HG02763 (cell line): ENCODE measurements at regions not wholly inside any gene's neighbourhood (a gene's known extent, or its start where the extent isn't known, plus 50 kb on each side); places are given as distances from the start of the nearest gene placed in this dataset.

Source experiments
- ATAC-seq: cut with Tn5 transposase; IDR thresholded peaks from one replicate; pipeline ENCODE4 v1.9.1; 2021; ENCODE audit warnings: mild to moderate bottlenecking, moderate library complexity; ENCODE audit not compliant: unreplicated experiment

GRCh38 chr6:87938287-87938686 lies 109.4 kb upstream of the SPACA1 start:
- no peak for ATAC-seq

DNA sequence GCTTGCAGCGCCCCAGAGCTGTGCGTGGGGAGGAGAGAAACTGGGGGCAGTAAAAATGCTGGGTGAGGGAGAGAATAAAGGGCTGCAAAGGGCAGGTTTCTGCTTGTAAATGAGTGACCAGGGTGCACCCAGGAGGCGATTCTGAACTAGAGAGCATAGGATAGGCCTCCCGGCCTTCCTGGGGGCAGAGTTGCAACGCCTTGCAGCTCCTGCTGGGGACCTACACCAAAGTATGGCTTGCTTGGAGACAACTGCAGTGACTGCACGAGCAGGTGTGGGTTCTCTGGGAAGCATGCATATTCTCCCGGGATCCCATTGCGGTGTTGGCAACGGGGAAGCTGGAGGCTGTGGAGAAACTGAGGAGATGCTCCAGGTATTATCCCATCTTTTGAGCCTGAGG lies 111.6 kb upstream of the SPACA1 start:
- no peak for ATAC-seq

- no peak for ATAC-seq
Observed at GRCh38 chr6:87935196-87935595, 112.4 kb upstream of the SPACA1 start.

DNA sequence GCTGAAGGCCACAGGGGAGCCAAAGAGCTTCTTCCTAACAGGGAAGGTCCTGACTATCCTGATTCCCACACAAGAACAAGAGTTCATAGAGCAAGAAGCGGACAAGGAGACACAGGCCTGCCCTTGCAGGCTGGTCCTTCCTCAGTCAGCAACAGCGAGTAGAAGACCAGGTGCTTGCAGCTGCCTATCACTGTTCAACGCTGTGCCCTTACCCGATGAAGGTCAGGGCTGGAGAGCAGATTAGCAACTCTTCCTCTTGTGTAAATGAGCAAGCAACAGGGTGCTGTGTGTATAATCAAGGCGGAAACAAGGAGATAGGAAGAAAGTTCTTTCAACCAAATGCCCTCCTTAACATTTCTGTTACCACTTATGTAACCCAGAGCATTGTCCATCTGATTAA lies 115.3 kb upstream of the SPACA1 start:
- ATAC-seq = no peak

DNA sequence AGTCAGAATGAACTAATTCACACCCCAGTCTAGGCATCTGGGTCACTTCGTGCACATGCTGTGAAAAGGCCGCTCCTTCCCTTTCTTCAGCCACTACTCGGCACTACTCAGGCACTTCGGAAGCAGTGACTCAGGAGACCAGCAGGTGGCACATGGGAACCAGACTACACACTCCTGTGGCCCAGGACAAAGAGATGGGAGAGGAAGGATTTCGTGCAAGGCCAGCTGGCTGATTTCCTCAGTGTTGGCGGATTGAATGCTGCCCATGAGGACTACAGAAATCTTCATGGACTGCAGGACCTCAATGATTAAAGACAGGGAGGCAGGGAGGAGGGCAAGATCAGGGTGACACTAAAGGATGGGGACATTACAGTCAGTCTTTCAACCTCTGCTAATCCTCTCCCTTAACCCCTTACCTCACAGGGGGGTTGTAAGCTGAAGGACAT lies 117.8 kb upstream of the SPACA1 start:
- peak; percentile 60 for ATAC-seq

GRCh38 chr6:87926687-87927086 lies 121.0 kb upstream of the SPACA1 start:
- ATAC-seq = no peak

- no peak for ATAC-seq
Observed at GRCh38 chr6:87926072-87926471, 121.6 kb upstream of the SPACA1 start.

GRCh38 chr6:87925373-87926060 lies 122.1 kb upstream of the SPACA1 start:
- ATAC-seq = peak; percentile 51

DNA sequence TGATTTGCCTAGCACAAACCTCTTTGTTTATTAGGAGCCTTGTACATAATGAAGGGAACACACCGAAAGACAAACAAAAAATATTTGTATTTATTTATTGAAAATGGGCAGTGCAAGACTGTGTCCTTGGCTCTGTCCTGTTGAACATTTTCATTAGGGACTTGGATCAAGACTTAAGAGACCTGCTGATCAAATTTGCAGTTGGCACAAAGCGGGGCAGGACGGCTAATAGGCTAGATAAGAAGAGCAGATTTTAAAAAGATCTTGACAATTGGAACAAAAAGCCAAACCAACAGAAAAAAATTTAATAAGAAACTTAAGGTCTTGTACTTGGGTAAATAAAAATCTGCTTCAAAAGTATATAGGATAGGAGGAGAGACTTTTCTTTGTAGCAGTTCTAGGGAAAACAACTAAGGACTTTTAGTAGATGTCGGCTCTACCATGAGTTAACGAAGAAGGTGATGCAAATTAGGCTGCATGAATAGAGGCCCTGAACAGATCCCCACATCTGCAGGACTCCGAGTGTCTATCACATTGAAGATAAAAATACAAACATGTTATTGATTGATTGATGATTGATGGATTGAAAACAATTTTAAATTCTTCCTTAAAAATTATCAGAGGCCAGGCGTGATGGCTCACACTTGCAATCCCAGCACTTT lies 124.1 kb upstream of the SPACA1 start:
- no peak for ATAC-seq

- ATAC-seq = peak; percentile 65
Observed at GRCh38 chr6:87922947-87923330, 124.7 kb upstream of the SPACA1 start.

DNA sequence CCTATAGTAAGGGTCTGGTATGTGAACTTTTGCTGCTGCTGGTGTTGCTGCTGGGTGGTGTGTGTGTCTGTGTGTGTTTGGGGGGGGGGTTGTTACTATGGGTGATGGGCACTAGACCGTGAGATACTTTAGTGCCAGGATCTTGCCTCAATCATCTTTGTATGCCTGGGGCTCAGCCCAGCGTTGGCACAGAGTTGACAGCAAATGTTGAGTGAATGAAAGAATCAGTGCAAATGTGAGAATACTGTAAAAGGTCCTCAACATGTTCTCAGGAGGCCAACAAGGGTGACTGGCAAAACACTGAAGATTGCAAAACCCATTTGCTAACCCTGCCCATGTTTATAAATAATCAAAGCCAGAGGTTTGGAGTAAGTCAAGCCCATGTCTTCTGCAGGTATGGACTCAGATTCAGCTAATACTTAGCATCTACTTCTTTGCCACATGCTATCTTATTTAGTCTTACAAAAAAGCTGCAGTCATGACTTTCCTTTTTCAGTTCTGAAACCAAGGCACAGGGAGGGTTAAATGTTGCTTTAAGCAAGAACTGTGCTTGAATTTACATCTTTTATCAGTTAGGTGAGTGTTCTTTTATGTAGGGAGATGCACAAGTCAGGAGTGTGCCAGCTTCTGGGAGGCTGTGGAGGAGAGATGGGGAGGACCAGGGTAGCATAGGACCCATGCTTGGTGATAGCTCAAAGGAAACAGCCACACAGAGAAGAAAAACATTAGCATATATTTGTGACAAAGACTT lies 125.3 kb upstream of the SPACA1 start:
- no peak for ATAC-seq

GRCh38 chr6:87921034-87921433 lies 126.6 kb upstream of the SPACA1 start:
- no peak for ATAC-seq

DNA sequence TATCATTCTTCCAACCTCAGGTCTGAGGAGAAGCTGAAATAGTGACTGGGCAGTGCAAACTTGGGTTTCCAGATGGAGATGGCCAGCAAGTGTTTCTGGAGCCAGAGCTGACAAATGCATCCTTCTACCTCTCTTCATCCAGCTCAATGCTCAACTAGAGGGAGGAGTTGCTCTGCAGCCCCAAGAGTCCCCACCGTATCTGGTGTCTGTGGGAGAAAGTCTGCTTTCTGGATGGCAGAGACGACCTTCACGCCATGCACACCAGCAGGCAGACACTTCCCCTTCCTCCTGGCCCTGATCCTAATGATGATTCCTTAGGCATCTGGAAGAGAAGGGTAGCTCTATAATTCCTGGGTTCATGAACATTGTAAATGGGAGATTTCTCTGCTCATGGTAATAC lies 127.4 kb upstream of the SPACA1 start:
- ATAC-seq = no peak

GRCh38 chr6:87919416-87919815 lies 128.2 kb upstream of the SPACA1 start:
- ATAC-seq = no peak

DNA sequence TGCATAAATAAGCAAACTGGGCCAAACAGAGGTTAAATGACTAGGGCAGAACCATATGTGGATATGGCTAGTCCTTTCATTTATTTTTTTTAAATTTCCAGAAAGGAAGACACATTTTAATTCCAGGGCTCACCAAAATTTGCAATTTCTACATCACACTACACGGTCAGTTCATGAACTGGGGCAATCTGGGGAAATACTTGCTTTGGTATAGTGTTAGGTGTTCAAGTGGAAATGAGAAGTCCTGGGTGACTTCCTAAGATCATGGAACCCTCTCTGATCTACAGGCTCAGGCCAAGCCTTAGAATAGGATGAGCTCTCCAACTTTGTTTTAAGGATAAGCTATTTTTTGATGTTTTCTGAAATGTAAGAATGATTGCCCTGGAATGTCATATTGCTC lies 128.6 kb upstream of the SPACA1 start:
- no peak for ATAC-seq

GRCh38 chr6:87918461-87918941 lies 129.1 kb upstream of the SPACA1 start:
- ATAC-seq = no peak

DNA sequence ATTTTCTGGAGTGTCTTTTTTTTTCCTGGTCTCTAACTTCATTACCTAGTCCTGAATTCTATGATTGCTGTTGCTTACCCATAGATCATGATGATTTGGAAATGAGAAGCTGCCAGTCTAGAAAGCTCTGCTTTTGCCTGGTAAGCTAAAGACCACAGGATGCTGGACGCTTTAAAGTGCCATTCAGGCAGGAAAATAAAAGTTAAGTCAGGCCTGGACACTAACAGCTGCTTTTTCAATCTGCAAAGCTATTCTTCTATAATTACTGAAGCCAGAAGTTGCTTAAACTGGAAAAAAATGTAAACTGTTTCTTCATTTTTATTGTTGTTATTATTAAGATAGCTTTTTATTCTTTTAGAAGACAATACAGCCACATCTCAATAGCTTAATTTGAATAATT lies 129.8 kb upstream of the SPACA1 start:
- ATAC-seq = no peak

DNA sequence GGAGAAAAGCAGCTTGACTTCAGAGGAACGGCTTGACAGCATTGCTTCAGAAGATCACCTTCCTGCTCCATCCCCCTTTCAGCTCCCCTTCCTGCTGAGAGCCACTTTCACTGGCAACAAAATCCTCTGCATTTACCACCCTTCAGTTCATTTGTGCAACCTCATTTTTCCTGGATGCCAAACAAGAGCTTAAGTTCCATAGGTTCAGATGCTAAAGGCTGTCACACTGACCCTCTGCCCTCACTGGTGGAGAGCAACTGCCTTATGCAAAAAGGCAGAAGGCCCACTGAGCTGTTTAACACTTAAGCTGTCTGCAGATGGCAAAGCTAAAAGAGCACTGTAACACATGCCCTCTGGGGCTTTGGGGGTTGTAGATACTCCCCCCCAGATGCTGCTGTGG lies 131.2 kb upstream of the SPACA1 start:
- ATAC-seq = no peak

DNA sequence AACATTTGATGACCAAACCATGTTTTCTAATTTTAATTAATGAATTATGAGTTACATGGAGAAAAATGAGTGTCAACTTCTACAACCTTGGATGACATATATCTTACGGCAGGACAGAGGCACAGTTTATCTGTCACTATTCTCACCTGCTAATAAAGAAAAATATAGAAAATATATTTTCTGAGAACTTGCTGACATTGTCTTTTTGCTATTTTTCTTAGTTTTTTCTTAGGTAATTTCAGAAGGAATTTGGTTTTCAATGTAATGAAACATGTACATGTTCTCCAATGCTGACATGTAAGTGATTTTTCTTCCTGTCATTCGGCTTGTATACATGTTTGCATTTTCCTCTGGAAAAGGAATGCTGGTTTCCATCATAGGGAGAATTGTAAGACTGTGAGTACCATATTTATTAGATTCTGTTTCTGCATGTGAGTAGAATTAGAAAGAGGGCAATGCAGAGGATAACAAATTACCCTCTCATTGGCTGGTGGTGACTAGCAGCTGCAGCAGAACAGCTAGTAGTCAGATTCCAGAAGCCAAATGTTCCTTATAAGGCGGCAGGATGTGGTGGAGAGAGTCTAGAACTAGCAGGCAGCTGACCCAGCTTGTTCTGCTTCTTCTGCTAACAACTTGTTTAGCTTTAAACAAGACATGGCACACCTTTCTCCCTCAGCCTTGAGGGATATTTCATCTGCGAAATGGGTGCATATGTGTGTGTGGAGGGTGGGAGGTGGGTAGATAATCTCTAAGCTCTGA lies 132.8 kb upstream of the SPACA1 start:
- peak; percentile 88 for ATAC-seq

DNA sequence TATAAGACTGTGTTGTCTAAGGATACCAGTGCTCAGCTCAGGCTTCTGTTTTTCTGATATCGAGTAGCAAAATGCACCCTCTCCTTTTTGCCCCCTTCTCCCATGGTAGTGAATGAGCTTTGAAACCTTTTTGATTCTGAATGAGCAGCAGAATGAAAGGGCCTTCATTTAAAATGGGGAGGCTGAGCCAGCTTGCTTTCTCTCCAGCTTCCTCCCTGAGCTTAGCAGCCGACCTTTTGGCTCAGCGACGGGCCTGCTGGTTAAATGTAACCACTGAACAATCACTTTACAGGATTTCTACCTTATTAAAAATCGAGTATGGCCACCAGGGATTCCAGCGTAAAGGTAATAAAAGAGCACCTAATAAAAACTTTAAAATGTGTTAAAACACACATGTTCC lies 133.7 kb upstream of the SPACA1 start:
- no peak for ATAC-seq

GRCh38 chr6:87912102-87912501 lies 135.5 kb upstream of the SPACA1 start:
- ATAC-seq = no peak
